Ectodermal cell (in vitro differentiated cells): ENCODE measurements at regions not wholly inside any gene's neighbourhood (a gene's known extent, or its start where the extent isn't known, plus 50 kb on each side); places are given as distances from the start of the nearest gene placed in this dataset.

Source experiments
- H3K27ac ChIP-seq: 2 replicates; pipeline ENCODE4 v1.7.0; 2013; ENCODE audit warnings: mild to moderate bottlenecking, low read depth, low read length; ENCODE audit not compliant: insufficient read depth, poor library complexity, severe bottlenecking
- H3K27me3 ChIP-seq: 2 replicates; pipeline ENCODE4 v1.7.0; 2013; ENCODE audit warnings: mild to moderate bottlenecking, low read length; ENCODE audit not compliant: insufficient read depth, control insufficient read depth, poor library complexity, severe bottlenecking
- H3K36me3 ChIP-seq: one replicate; pipeline ENCODE4 v1.7.0; 2013; ENCODE audit warnings: low read length; ENCODE audit not compliant: control insufficient read depth, insufficient read depth
- H3K4me1 ChIP-seq: one replicate; pipeline ENCODE4 v1.7.0; 2013; ENCODE audit warnings: low read length; ENCODE audit not compliant: control insufficient read depth, insufficient read depth
- H3K4me3 ChIP-seq: 2 replicates; pipeline ENCODE4 v1.7.0; 2013; ENCODE audit warnings: low read depth, low read length, control low read depth; ENCODE audit not compliant: insufficient read depth
- H3K9me3 ChIP-seq: 2 replicates; pipeline ENCODE4 v1.7.0; 2013; ENCODE audit warnings: mild to moderate bottlenecking, low read length, moderate library complexity; ENCODE audit not compliant: control insufficient read depth
- WGBS, 2 experiments: methylation state at CpG; one replicate each; pipeline ENCODE4 v1.1.7; 2013; ENCODE audit warnings: missing lambda C conversion rate in 2 of 2; 5-methylcytosine and 5-hydroxymethylcytosine counted together

DNA sequence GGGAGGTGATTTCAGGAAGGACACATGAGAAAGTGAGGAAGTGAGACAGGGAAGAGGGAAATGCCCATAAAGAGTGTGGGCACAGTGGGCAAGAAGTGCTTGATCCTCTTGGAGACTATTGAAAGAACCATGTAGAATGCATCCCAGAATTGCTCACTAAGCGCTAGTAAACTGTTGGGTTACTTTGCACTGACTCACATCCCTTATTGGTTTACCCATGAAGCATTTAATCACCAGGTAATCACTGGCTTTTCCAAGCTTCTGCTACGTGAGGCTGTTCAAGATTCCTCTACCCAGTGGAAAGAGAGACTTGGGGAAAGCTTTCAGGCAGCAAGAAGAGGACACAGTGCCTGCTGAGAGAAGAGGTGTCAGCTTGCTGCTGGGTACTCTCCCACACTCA is 410.0 kb upstream of the JAG1 start:
- Histone ChIP-seq H3K4me1 (no peaks in the 10 kb centered on the region), H3K27ac (no peak overlapping the region), H3K36me3 (no peaks in the 10 kb centered on the region), H3K9me3 (no peaks in the 10 kb centered on the region), H3K27me3 (no peaks in the 10 kb centered on the region), H3K4me3 (no peak overlapping the region)
- WGBS, 2 experiments, result 95 to 98% methylated on average over 2 of the region's 2 CpGs

DNA sequence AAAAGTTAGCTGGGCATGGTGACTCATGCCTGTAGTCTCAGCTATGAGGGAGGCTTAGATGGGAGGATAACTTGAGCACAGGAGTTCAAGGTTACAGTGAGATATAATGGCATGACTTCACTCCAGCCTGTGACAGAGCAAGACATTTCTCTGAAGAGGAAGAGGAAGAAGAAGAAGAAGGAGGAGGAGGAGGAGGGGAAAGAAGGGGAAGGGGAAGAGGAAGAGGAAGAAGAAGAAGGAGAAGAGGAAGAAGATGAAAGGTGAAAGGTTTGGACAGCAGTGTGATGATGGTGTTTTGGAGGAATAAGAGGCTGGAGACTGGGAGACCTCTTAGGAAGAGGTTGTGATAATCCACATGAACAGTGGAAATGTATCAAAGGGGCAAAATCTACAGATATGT is 410.7 kb upstream of the JAG1 start:
- Histone ChIP-seq H3K27me3 (no peaks in the 10 kb centered on the region), H3K9me3 (no peaks in the 10 kb centered on the region), H3K27ac (no peak overlapping the region), H3K36me3 (no peaks in the 10 kb centered on the region), H3K4me3 (no peak overlapping the region), H3K4me1 (no peaks in the 10 kb centered on the region)

DNA sequence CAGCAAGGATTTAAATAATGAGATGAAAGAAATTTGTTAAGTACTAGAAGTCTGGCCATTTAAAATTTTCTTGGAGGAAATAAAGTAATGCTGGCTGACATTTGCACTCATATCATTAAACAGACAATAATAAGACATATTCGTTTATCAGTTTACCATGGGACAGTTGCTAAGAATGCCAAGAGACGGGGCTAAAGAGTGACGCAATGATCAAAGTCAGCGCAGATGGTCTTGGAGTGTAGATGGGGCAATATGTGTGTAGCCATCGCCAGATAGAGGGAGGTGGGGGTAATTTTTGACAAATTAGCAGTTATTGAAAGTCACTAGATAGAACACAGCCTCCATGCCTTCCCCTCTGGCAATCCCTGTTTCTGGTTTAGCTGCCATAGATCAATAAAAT is 413.2 kb upstream of the JAG1 start:
- no peak overlapping the region for H3K27ac ChIP-seq
- no peak overlapping the region for H3K4me3 ChIP-seq
- H3K4me1 ChIP-seq, result no peaks in the 10 kb centered on the region
- WGBS, 2 experiments, result 77 to 78% methylated on average over 5 of the region's 5 CpGs
- no peaks in the 10 kb centered on the region for H3K9me3 ChIP-seq
- no peaks in the 10 kb centered on the region for H3K27me3 ChIP-seq
- no peaks in the 10 kb centered on the region for H3K36me3 ChIP-seq

DNA sequence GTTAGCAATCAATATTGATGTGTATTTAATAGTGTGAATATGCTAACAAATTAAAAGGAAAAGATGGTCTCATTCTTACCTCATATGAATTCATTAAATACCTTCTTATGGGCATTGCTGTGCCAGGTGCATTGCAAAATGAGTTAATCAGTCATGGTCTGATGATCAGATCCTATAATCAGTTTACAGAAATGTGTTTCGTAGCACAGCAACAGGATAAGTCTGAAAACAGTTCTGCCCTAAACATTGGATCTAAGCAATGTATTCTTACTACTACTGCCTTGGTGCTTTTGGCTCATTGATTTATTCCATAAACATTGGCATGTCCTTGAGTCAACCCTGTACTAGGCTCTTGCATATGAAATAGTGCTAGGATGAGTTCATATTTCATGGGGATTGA is 417.0 kb upstream of the JAG1 start:
- no peak overlapping the region for H3K27ac ChIP-seq
- no peaks in the 10 kb centered on the region for H3K4me1 ChIP-seq
- no peaks in the 10 kb centered on the region for H3K9me3 ChIP-seq
- no peaks in the 10 kb centered on the region for H3K27me3 ChIP-seq
- H3K36me3 ChIP-seq, result no peaks in the 10 kb centered on the region
- H3K4me3 ChIP-seq, result no peak overlapping the region
- WGBS, 2 experiments, result 96 to 98% methylated on average over 1 of the region's 1 CpG

DNA sequence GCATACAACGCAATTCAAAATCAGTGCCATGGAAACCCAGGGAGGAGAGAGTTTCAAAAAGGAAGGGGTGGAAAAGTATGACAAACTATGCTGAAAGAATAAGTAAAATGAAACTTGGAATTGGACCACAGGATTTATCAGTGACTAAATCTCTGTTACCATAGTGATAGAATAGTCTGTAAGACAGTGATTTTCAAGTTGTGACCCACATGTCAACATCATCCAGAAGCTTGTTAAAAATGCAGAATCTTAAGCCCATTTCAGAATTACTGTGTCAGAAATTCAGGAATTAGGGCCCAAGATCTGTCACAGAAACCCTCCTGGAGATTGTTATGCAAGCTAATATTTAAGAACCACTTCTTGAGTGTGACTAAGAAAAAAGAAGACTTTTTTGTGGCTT is 417.7 kb upstream of the JAG1 start:
- Histone ChIP-seq H3K4me3 (no peak overlapping the region), H3K27me3 (no peaks in the 10 kb centered on the region), H3K36me3 (no peaks in the 10 kb centered on the region), H3K4me1 (no peaks in the 10 kb centered on the region), H3K9me3 (no peaks in the 10 kb centered on the region), H3K27ac (no peak overlapping the region)
- WGBS, 2 experiments, result 96 to 100% methylated on average over 1 of the region's 1 CpG

DNA sequence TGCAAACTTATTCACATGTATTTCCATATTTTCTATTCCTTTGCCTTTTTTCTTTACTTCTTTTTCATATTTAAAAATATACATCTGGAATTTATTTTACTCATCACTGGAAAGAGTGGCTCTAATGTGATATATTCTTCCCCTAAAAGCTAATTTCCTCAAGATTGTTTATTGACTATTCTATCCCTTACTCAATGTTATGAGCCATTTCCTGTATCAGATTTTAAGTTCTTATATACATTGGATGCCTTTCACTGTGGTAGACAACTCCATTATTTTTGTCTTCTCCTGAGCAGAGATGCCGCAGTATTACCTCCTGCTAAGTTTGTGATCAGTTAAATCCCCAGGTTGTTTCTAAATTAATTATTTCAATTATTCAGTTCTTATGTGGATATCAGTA is 418.4 kb upstream of the JAG1 start:
- Histone ChIP-seq H3K27me3 (no peaks in the 10 kb centered on the region), H3K4me1 (no peaks in the 10 kb centered on the region), H3K4me3 (no peak overlapping the region), H3K9me3 (no peaks in the 10 kb centered on the region), H3K27ac (no peak overlapping the region), H3K36me3 (no peaks in the 10 kb centered on the region)
- WGBS, 2 experiments, result no CpG with 5 or more reads among the region's 1 CpG

DNA sequence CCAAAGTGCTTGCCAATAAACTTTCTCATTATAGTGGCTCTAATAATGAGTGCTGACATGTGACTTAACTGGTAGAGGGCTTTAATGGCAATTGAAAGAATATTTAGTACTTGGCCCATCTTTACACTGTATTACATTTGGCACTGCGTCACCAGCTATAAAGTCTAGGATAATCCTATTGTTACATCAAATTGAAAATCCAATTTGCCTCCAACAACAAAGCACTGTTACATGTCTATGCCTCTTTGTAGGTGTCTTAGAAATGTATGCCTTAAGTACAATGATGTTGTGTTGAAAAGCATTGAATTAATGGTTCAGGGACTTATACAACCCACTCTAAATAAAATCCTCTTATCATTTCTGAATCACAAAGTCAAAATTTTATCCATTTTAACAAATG is 420.4 kb upstream of the JAG1 start:
- no peaks in the 10 kb centered on the region for H3K9me3 ChIP-seq
- no peaks in the 10 kb centered on the region for H3K36me3 ChIP-seq
- H3K27me3 ChIP-seq, result no peaks in the 10 kb centered on the region
- H3K4me1 ChIP-seq, result no peaks in the 10 kb centered on the region
- H3K27ac ChIP-seq, result no peak overlapping the region
- H3K4me3 ChIP-seq, result no peak overlapping the region
- 83 to 100% methylated on average over 1 of the region's 1 CpG for WGBS, 2 experiments

DNA sequence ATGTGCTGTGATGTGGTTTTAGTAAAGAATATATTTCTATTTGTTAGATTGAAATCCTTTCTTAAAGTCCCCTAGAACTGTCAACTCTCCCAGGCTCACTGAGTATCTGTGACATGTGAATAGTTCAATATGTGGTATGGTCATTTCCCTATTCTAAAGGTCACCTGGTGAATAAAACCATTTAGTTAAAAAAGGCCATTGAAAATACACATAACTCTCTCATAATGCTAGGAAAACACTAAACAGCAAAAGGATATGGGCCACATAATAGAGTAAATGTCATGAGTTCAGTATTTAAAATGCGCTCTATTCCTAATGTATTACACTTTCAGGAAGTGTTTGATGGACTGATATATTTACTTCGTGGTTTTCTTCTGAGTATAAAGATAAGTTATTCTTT is 420.9 kb upstream of the JAG1 start:
- Histone ChIP-seq H3K27me3 (no peaks in the 10 kb centered on the region), H3K4me1 (no peaks in the 10 kb centered on the region), H3K27ac (no peak overlapping the region), H3K4me3 (no peak overlapping the region), H3K36me3 (no peaks in the 10 kb centered on the region), H3K9me3 (no peaks in the 10 kb centered on the region)
- 100% methylated on average over 1 to 2 of the region's 2 CpGs for WGBS, 2 experiments

DNA sequence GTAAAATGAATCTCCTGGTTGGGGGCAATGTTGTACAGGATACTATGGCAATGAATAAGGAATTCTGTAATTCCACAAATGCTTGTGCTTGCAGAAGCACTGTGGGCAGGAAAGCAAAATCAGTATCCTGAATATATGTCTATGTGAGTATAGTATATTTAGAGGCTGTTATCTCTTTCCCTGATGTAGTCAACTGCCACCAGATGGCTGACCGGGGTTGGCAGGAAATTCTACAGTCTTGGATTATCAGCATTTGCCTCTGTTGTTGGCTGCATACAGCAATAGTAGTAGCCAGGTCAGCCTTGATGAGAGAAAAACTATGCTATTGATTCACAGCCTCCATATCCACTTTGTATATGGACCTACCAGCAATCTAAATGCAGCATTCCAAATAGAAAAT is 425.1 kb upstream of the JAG1 start:
- Histone ChIP-seq H3K9me3 (no peaks in the 10 kb centered on the region), H3K36me3 (no peaks in the 10 kb centered on the region), H3K4me1 (no peaks in the 10 kb centered on the region), H3K4me3 (no peak overlapping the region), H3K27me3 (no peaks in the 10 kb centered on the region), H3K27ac (no peak overlapping the region)
- 61 to 74% methylated on average over 1 of the region's 1 CpG for WGBS, 2 experiments

DNA sequence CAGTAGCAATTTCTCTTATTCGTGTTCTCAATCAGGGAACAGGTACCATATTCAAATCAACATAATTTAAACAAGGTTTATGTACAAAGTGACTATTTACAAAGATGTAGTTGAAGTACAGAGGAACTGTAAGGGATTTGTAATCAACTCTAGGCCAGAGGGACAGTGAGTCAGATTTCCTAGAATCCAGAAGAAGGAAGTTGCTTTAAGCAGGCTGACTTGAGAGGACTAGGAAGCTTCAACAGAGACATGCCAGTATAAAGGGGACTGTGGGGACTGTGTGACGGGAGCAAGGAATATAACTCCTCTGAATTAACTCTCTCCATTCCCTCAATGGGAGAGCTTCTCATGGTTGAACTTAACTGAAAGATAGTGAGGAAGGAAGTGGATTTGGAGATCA is 427.4 kb upstream of the JAG1 start:
- WGBS, 2 experiments, result 94% methylated on average over 2 of the region's 2 CpGs; no CpG with 5 or more reads in 1 of the 2 experiments

DNA sequence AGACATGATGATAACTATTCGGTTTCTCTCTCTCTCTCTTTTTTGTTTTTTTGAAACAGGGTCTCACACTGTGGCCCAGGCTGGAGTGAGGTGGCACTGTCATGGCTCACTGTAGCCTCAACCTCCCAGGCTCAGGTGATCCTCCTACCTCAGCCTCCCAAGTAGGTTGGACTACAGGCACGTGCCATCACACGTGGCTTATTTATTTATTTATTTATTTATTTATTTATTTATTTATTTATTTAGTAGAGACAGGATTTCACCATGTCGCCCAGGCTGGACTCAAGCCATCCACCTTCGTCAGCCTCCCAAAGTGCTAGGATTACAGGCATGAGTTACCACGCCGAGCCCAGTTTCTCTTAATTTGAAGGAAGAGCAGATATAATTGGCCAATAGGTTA is 427.9 kb upstream of the JAG1 start:
- Histone ChIP-seq H3K36me3 (no peaks in the 10 kb centered on the region), H3K27me3 (no peaks in the 10 kb centered on the region), H3K4me1 (no peaks in the 10 kb centered on the region), H3K4me3 (no peak overlapping the region), H3K27ac (no peak overlapping the region), H3K9me3 (no peaks in the 10 kb centered on the region)
- WGBS, 2 experiments, result 93 to 95% methylated on average over 5 of the region's 7 CpGs

More for the DNA sequence above, 427.4 kb upstream of the JAG1 start:
- Histone ChIP-seq H3K9me3 (no peaks in the 10 kb centered on the region), H3K27ac (no peak overlapping the region), H3K4me1 (no peaks in the 10 kb centered on the region), H3K36me3 (no peaks in the 10 kb centered on the region), H3K27me3 (no peaks in the 10 kb centered on the region), H3K4me3 (no peak overlapping the region)
